ENCODE measurements at regions not wholly inside any gene's neighbourhood (a gene's known extent, or its start where the extent isn't known, plus 50 kb on each side); places are given as distances from the start of the nearest gene placed in this dataset.
A peak's percentile ranks its signal among the peaks of the same experiment; 100 is the strongest.

GRCh38 chr2:136062066-136062837 is 55.7 kb downstream of the CXCR4 start:
- no peak for DNase-seq

- DNase-seq = no peak
These were observed 57.5 kb downstream of the CXCR4 start for GRCh38 chr2:136060416-136060815.

GRCh38 chr2:136059036-136059472 is 58.9 kb downstream of the CXCR4 start:
- DNase-seq = no peak

GRCh38 chr2:136058262-136058661 is 59.7 kb downstream of the CXCR4 start:
- no peak for DNase-seq

GRCh38 chr2:136057802-136058140 is 60.2 kb downstream of the CXCR4 start:
- DNase-seq = no peak

- peak; percentile 55 for DNase-seq
These were observed 60.7 kb downstream of the CXCR4 start for GRCh38 chr2:136057023-136057801.

- peak; percentile 39 for DNase-seq
These were observed 61.8 kb downstream of the CXCR4 start for GRCh38 chr2:136055929-136056688.

- no peak for DNase-seq
These were observed 63.1 kb downstream of the CXCR4 start for GRCh38 chr2:136054856-136055255.

GRCh38 chr2:136052369-136053362 is 65.3 kb downstream of the CXCR4 start:
- DNase-seq = peak; percentile 19

- DNase-seq = no peak
These were observed 66.3 kb upstream of the DARS1 start for GRCh38 chr2:136051725-136052048.

- DNase-seq = no peak
These were observed 65.7 kb upstream of the DARS1 start for GRCh38 chr2:136051001-136051724.

GRCh38 chr2:136049991-136050920 is 64.8 kb upstream of the DARS1 start:
- no peak for DNase-seq

GRCh38 chr2:136049011-136049742 is 63.8 kb upstream of the DARS1 start:
- DNase-seq = no peak

- no peak for DNase-seq
These were observed 60.6 kb upstream of the DARS1 start for GRCh38 chr2:136045835-136046570.

GRCh38 chr2:136045344-136045743 is 59.9 kb upstream of the DARS1 start:
- DNase-seq = no peak
